COLO829 (cell line): ENCODE measurements at regions not wholly inside any gene's neighbourhood (a gene's known extent, or its start where the extent isn't known, plus 50 kb on each side); places are given as distances from the start of the nearest gene placed in this dataset.
"Not testable (repeated sequence)": the region's sequence is repeated elsewhere in the genome, so short reads cannot be mapped to it uniquely, and the experiment has no call there.

Experiments used
- DNase-seq: peaks from one replicate; pipeline ENCODE4 v3.0.0; 2012; ENCODE audit warnings: low spot score

- no peak for DNase-seq
Observed at GRCh38 chr20:40056171-40056570, 632.9 kb downstream of the MAFB start.

- DNase-seq: no peak
Observed at GRCh38 chr20:40055711-40056110, 633.3 kb downstream of the MAFB start.

GRCh38 chr20:40054311-40054710 lies 634.7 kb downstream of the MAFB start:
- DNase-seq: no peak

GRCh38 chr20:40050596-40050995 lies 638.4 kb downstream of the MAFB start:
- DNase-seq: no peak

GRCh38 chr20:40049854-40050253 lies 639.2 kb downstream of the MAFB start:
- no peak for DNase-seq

- no peak for DNase-seq
Observed at GRCh38 chr20:40046703-40047102, 642.3 kb downstream of the MAFB start.

GRCh38 chr20:40037511-40037910 lies 651.5 kb downstream of the MAFB start:
- no peak for DNase-seq

- no peak for DNase-seq
Observed at GRCh38 chr20:40029589-40029988, 659.4 kb downstream of the MAFB start.

GRCh38 chr20:40019510-40019909 lies 669.5 kb downstream of the MAFB start:
- no peak for DNase-seq

- DNase-seq: no peak
Observed at GRCh38 chr20:40017765-40018164, 671.3 kb downstream of the MAFB start.

- no peak for DNase-seq
Observed at GRCh38 chr20:40016890-40017289, 672.1 kb downstream of the MAFB start.

- no peak for DNase-seq
Observed at GRCh38 chr20:40016392-40016791, 672.6 kb downstream of the MAFB start.

GRCh38 chr20:40012026-40012425 lies 677.0 kb downstream of the MAFB start:
- DNase-seq: not testable (repeated sequence)

GRCh38 chr20:40010483-40010882 lies 678.6 kb downstream of the MAFB start:
- no peak for DNase-seq

- no peak for DNase-seq
Observed at GRCh38 chr20:40009542-40009941, 679.5 kb downstream of the MAFB start.

- DNase-seq: no peak
Observed at GRCh38 chr20:40008177-40008576, 680.9 kb downstream of the MAFB start.

- DNase-seq: no peak
Observed at GRCh38 chr20:40006168-40006860, 682.7 kb downstream of the MAFB start.

- DNase-seq: not testable (repeated sequence)
Observed at GRCh38 chr20:40004092-40004491, 684.9 kb downstream of the MAFB start.

- DNase-seq: no peak
Observed at GRCh38 chr20:39993742-39994141, 695.3 kb downstream of the MAFB start.

GRCh38 chr20:39990692-39991091 lies 698.3 kb downstream of the MAFB start:
- DNase-seq: no peak

- DNase-seq: no peak
Observed at GRCh38 chr20:39988991-39989390, 700.0 kb downstream of the MAFB start.

- DNase-seq: peak; percentile 10
Observed at GRCh38 chr20:39986173-39986904, 702.7 kb downstream of the MAFB start.

GRCh38 chr20:39985271-39985827 lies 703.7 kb downstream of the MAFB start:
- DNase-seq: no peak
